Transverse colon (tissue), 4 donors: ENCODE measurements at regions not wholly inside any gene's neighbourhood (a gene's known extent, or its start where the extent isn't known, plus 50 kb on each side); places are given as distances from the start of the nearest gene placed in this dataset.

ENCODE experiments used
- DNase-seq: peaks from one replicate; pipeline ENCODE4 v3.0.0-alpha.2; 2019
- H3K27ac ChIP-seq, 4 donors: fragments of 200-600 bp; sonication (generic); 2 replicates each; pipeline ENCODE4 v1.5.1; 2016 to 2018; ENCODE audit warnings: inconsistent platforms in 4 of 4
- H3K27me3 ChIP-seq: fragments of 200-600 bp; sonication (generic); 2 replicates; pipeline ENCODE4 v1.5.1; 2017; ENCODE audit warnings: inconsistent platforms
- H3K36me3 ChIP-seq, 4 donors: fragments of 200-600 bp; sonication (generic); 2 replicates each; pipeline ENCODE4 v1.5.1; 2017 to 2019; ENCODE audit warnings: inconsistent platforms in 4 of 4
- H3K4me1 ChIP-seq, 4 donors: fragments of 200-600 bp; sonication (generic); 2 replicates each; pipeline ENCODE4 v1.5.1; 2017 to 2020; ENCODE audit warnings: inconsistent platforms in 4 of 4
- H3K4me3 ChIP-seq, 4 donors: fragments of 200-600 bp; sonication (generic); 1 replicate in 1 of 4; 2 replicates in 3 of 4; pipeline versions ENCODE4 v1.5.1 to v1.6.1; 2017 to 2019; ENCODE audit warnings: inconsistent platforms in 4 of 4
- H3K9me3 ChIP-seq, 2 donors: fragments of 200-600 bp; sonication (generic); 2 replicates each; pipeline ENCODE4 v1.5.1; 2017 to 2019; ENCODE audit warnings: inconsistent platforms in 2 of 2
- CTCF ChIP-seq, 5 experiments: fragments of 200-600 bp in 3 of 5; fragments of 450-650 bp in 2 of 5; sonication (generic) in 3 of 5; IDR thresholded peaks; 1 replicate in 2 of 5; 2 replicates in 3 of 5; pipeline ENCODE4 v1.5.1; 2016 to 2017; ENCODE audit warnings: antibody characterized with exemption in 5 of 5, inconsistent platforms in 3 of 5, mild to moderate bottlenecking in 2 of 5, moderate library complexity in 1 of 5
- EP300 ChIP-seq: sonication (generic); formaldehyde crosslinking; IDR thresholded peaks from one replicate; pipeline ENCODE4 v1.6.1; 2017; ENCODE audit warnings: antibody characterized with exemption, low read depth
- POLR2A ChIP-seq: fragments of 450-650 bp; IDR thresholded peaks from one replicate; pipeline ENCODE4 v1.6.1; 2016; ENCODE audit warnings: antibody characterized with exemption, mild to moderate bottlenecking, moderate library complexity
- POLR2AphosphoS5 ChIP-seq, 3 donors: sonication (generic); formaldehyde crosslinking; IDR thresholded peaks; one replicate each; pipeline ENCODE4 v1.6.1; 2016; ENCODE audit warnings: antibody characterized with exemption in 3 of 3
- WGBS, 2 donors: methylation state at CpG; one replicate each; pipeline ENCODE4 v1.1.5; 2018; ENCODE audit warnings: low coverage in 1 of 2; 5-methylcytosine and 5-hydroxymethylcytosine counted together
- in situ Hi-C, 4 donors: fragments of 200-750 bp; cut with MboI; loops; one replicate each; pipeline versions ENCODE4 v1.15.0 to v1.15.1; 2017; ENCODE audit warnings: low sequenced_read_pairs in 3 of 4, low pct_ligation_motif_present in 1 of 4, low pct_unique_long_range_greater_than_20kb in 1 of 4
- intact Hi-C: fragments of 100-400 bp; cut with DNase I; formaldehyde crosslinking; loops from one replicate; pipeline ENCODE4 v1.15.1; 2023; ENCODE audit warnings: low total_unique reads

GRCh38 chr18:70936160-70936559 is 647.3 kb downstream of the SOCS6 start:
- in situ Hi-C loops (loop anchor here in 1 of 4 donors (10.0 kb wide), 1 partner anchor 1609 kb away; the partner anchor contains the start of gene CBLN2), intact Hi-C loops (no loop called here)
- TF ChIP-seq EP300, result no peak
- no peak for TF ChIP-seq POLR2A
- TF ChIP-seq CTCF (IDR thresholded peaks at IDR 0.05), result no peak
- no peak for TF ChIP-seq POLR2AphosphoS5 (IDR thresholded peaks at IDR 0.05)
- H3K4me1 ChIP-seq, result no peaks in the 10 kb centered on the region
- H3K4me3 ChIP-seq, result no peak overlapping the region
- H3K9me3 ChIP-seq, result no peaks in the 10 kb centered on the region
- WGBS, 2 donors, result 80% methylated on average over 8 of the region's 8 CpGs; no CpG with 5 or more reads in 1 of the 2 donors
- DNase-seq, result no peak
- no peaks in the 10 kb centered on the region for H3K27me3 ChIP-seq
- no peak overlapping the region for H3K27ac ChIP-seq
- no peaks in the 10 kb centered on the region for H3K36me3 ChIP-seq

GRCh38 chr18:70931942-70932814 is 643.3 kb downstream of the SOCS6 start:
- TF ChIP-seq EP300 (no peak), CTCF (IDR thresholded peaks at IDR 0.05) (peak in 4 of 5 experiments; percentile 27 to 50 (median 46))
- DNase-seq, result no peak
- Histone ChIP-seq H3K4me3 (no peak overlapping the region), H3K9me3 (no peaks in the 10 kb centered on the region), H3K27me3 (no peaks in the 10 kb centered on the region), H3K36me3 (no peaks in the 10 kb centered on the region), H3K27ac (no peak overlapping the region), H3K4me1 (no peaks in the 10 kb centered on the region)
- 61% methylated on average over 3 to 7 of the region's 7 CpGs for WGBS, 2 donors
- intact Hi-C loops, result loop anchor here (5.0 kb wide), 1 partner anchor 1610 kb away; the partner anchor contains the start of gene CBLN2
- in situ Hi-C loops, result loop anchor here in 1 of 4 donors (10.0 kb wide), 1 partner anchor 1613 kb away; the partner anchor contains the start of gene CBLN2

- H3K36me3 ChIP-seq, result no peaks in the 10 kb centered on the region
- no peak for DNase-seq
- intact Hi-C loops, result no loop called here
- 97% methylated on average over 4 of the region's 4 CpGs; no CpG with 5 or more reads in 1 of the 2 donors for WGBS, 2 donors
- in situ Hi-C loops, result loop anchor here in 1 of 4 donors (25.0 kb wide), 1 partner anchor 109 kb away; no protein-coding TSS in a partner anchor
- H3K27ac ChIP-seq, result no peak overlapping the region
- no peaks in the 10 kb centered on the region for H3K4me1 ChIP-seq
- H3K9me3 ChIP-seq, result no peaks in the 10 kb centered on the region
- TF ChIP-seq POLR2AphosphoS5 (IDR thresholded peaks at IDR 0.05), result no peak
- no peak for TF ChIP-seq EP300
- no peak for TF ChIP-seq CTCF (IDR thresholded peaks at IDR 0.05)
- H3K27me3 ChIP-seq, result no peaks in the 10 kb centered on the region
- no peak overlapping the region for H3K4me3 ChIP-seq
These were observed 632.1 kb downstream of the SOCS6 start for GRCh38 chr18:70920840-70921374.

- Histone ChIP-seq H3K4me3 (no peak overlapping the region), H3K9me3 (no peaks in the 10 kb centered on the region), H3K27ac (no peak overlapping the region), H3K36me3 (no peaks in the 10 kb centered on the region), H3K4me1 (no peaks in the 10 kb centered on the region), H3K27me3 (no peaks in the 10 kb centered on the region)
- 23 to 30% methylated on average over 3 of the region's 3 CpGs for WGBS, 2 donors
- intact Hi-C loops (no loop called here), in situ Hi-C loops (loop anchor here in 1 of 4 donors (25.0 kb wide), 1 partner anchor 95 kb away; no protein-coding TSS in a partner anchor)
- no peak for DNase-seq
- TF ChIP-seq EP300 (no peak), POLR2AphosphoS5 (IDR thresholded peaks at IDR 0.05) (no peak), CTCF (IDR thresholded peaks at IDR 0.05) (no peak), POLR2A (no peak)
These were observed 618.8 kb downstream of the SOCS6 start for GRCh38 chr18:70907673-70908072.
